GM21529 (cell line): ENCODE measurements at regions not wholly inside any gene's neighbourhood (a gene's known extent, or its start where the extent isn't known, plus 50 kb on each side); places are given as distances from the start of the nearest gene placed in this dataset.
"Not testable (repeated sequence)": the region's sequence is repeated elsewhere in the genome, so short reads cannot be mapped to it uniquely, and the experiment has no call there.

Experiments used
- ATAC-seq: cut with Tn5 transposase; IDR thresholded peaks from one replicate; pipeline ENCODE4 v1.9.1; 2021; ENCODE audit not compliant: unreplicated experiment

DNA sequence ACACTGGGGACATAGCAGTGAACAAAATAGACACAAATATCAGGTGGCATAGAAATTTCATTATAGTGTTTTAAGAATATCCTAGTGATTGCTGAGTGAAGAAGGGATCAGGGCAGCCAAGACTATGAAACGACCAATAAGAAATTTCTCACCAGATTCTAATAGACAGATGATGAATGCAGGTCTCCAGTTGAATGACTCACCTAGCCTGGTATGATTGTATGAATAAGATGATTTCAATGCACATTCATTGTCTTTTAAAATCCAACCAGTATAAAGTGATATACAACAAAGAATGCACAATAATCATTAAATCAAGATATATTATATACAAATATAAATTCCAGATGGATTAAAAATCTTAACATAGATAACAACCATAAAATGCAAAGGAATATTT lies 124.5 kb upstream of the TENT5A start:
- no peak for ATAC-seq

GRCh38 chr6:81875782-81876293 lies 123.4 kb upstream of the TENT5A start:
- ATAC-seq: no peak

DNA sequence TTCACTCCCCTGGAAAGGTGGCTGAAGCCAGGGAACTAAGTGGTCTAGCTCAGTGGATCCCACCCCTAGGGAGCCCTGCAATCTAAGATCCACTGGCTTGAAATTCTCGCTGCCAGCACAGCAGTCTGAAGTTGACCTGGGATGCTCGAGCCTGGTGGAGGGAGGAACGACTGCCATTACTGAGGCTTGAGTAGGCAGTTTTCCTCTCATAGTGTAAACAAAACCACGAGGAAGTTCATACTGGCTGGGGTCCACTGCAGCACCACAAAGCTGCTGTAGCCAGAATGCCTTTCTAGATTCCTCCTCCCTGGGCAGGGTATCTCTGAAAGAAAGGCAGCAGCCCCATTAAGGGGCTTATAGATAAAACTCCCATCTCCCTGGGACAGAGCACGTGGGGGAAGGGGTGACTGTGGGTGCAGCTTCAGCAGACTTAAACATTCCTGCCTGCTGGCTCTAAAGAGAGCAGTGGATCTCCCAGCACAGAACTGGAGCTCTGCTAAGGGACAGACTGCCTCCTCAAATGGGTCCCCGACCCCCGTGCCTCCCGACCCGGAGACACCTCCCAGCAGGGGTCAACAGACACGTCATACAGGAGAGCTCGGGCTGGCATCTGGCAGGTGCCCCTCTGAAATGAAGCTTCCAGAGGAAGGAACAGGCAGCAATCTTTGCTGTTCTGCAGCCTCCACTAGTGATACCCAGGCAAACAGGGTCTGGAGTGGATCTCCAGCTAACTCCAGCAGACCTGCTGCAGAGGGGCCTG lies 117.4 kb upstream of the TENT5A start:
- ATAC-seq: not testable (repeated sequence)

GRCh38 chr6:81865712-81866111 lies 113.2 kb upstream of the TENT5A start:
- ATAC-seq: no peak

GRCh38 chr6:81864124-81864523 lies 111.6 kb upstream of the TENT5A start:
- ATAC-seq: no peak

DNA sequence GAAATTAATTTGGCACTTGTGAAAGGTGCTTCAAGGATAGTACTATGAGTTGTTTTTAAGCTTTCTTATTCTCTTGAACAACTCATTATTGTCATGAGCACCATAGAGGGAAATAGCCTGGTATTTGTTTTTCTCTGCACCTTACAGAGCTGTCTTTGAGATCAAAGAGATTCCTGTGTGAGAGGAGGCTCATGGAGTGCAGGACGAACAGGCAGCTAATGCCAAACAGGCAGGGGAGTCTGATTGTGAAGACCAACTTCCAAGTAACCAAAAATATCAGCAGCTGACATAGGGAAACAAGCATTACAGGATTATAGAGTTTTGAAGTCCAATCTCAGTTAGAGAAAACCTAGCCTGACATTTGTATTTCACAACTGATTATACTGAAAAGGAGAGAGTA lies 110.6 kb upstream of the TENT5A start:
- ATAC-seq: no peak

- ATAC-seq: no peak
These were observed 108.8 kb upstream of the TENT5A start for GRCh38 chr6:81861281-81861680.

- ATAC-seq: no peak
These were observed 107.4 kb upstream of the TENT5A start for GRCh38 chr6:81859884-81860283.

- ATAC-seq: no peak
These were observed 105.3 kb upstream of the TENT5A start for GRCh38 chr6:81857812-81858211.

- ATAC-seq: no peak
These were observed 104.4 kb upstream of the TENT5A start for GRCh38 chr6:81856872-81857271.

DNA sequence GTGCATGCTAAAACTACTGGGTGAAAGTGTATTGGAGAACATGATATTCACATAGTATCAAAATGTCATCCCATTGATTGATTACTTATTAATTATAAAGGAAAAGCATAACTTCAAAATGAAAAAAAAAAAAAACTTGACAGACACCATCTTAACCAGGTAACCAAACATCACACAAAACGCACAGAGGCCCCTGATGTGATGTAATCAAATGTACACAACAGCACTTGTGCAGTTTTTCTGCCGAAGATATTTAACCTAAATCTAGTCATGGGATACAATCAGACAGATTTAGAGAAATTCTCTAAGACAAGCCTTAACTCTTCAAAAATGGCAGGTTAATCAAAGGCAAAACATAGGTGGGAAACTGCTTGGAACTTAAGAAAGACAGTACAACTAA lies 102.0 kb upstream of the TENT5A start:
- no peak for ATAC-seq

DNA sequence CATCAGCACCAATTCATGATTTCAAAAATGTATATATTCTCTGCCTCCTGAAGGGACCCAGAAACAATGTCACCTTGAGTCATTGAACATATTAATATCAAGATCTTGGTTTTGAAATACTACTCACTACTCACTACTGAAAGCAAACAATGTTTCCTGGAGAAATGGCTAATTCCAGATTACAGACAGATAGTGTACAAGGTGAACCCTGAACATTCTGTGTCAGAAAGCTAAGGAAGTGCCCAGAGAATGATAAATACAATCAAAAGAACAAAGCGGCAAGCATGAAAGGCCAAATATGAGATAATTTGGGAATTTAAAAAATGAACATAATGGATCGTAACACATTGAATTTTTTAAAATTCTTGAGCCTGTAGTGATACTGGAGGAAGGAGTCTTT lies 101.5 kb upstream of the TENT5A start:
- ATAC-seq: no peak

GRCh38 chr6:81849248-81849647 lies 96.8 kb upstream of the TENT5A start:
- no peak for ATAC-seq

- no peak for ATAC-seq
These were observed 95.4 kb upstream of the TENT5A start for GRCh38 chr6:81847866-81848265.

GRCh38 chr6:81844686-81845085 lies 92.2 kb upstream of the TENT5A start:
- ATAC-seq: no peak

DNA sequence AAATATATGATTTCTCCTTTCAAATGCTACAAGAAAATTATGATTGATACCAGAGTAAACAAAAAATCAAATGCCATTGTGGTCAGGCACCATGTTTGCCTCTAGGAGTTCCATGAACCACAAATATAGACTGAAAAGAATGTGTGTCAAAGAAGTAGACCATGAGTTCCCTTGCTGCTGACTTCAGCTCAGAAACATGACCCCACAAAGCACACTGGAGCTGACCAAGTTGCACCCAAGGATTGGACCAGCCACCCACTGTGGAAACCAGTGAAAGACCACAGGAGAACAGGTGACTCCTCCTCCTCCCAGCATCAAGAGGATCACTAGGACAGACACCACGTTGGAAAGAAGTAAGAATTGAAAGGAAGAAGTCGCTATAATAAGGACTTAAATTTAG lies 90.8 kb upstream of the TENT5A start:
- no peak for ATAC-seq

DNA sequence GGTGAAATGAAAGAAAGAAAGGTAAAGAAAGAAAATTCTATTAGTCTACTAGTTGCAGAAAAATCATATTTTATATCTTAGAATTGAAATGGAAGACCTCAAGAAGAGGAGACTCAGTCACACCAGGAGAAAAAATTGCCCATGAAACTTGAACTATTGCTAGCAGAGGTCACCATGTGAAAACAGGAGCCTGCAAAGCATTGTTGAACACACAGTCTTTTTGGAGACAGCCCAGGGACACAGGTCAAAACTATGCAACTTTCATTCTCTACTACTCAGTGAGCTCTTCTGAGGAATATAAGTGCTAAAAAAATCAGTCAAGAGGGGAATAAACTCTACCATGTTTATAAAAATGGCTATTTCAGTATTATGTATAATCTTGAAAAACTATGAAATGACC lies 89.8 kb upstream of the TENT5A start:
- ATAC-seq: no peak

- no peak for ATAC-seq
These were observed 86.4 kb upstream of the TENT5A start for GRCh38 chr6:81838724-81839426.

GRCh38 chr6:81838031-81838430 lies 85.5 kb upstream of the TENT5A start:
- ATAC-seq: no peak

- no peak for ATAC-seq
These were observed 81.7 kb upstream of the TENT5A start for GRCh38 chr6:81834141-81834681.

DNA sequence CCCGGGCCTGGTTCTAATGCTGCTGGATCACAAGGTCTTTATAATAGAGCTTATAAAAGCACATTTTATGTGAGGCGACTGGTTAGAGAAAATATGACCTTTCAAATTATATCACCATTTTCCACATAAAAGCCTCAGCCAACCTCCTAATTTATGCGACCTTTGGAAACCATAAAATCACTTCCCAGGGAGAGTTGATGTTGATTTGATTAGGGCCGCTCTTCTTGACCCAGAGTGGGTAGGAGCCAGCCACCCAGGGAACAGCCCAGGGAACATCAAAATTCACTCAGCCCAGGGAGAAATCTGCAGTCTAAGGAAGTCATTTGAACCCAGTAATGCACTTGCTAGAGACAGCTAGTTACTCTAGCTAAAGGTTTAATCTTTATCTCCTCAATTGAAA lies 79.8 kb upstream of the TENT5A start:
- no peak for ATAC-seq

- no peak for ATAC-seq
These were observed 78.8 kb upstream of the TENT5A start for GRCh38 chr6:81831274-81831673.
